ENCODE measurements at regions not wholly inside any gene's neighbourhood (a gene's known extent, or its start where the extent isn't known, plus 50 kb on each side); places are given as distances from the start of the nearest gene placed in this dataset.

GRCh38 chr13:97109841-97110492 is 112.2 kb upstream of the MBNL2 start:
- peak; percentile 46 to 77 (median 65) for DNase-seq (ENCODE audit: extremely low read depth in 1 of 11, low read depth in 9 of 11, low spot score in 4 of 11)

- no peak for DNase-seq (ENCODE audit: extremely low read depth in 1 of 11, low read depth in 9 of 11, low spot score in 4 of 11)
These were observed 111.2 kb upstream of the MBNL2 start for GRCh38 chr13:97110936-97111335.

GRCh38 chr13:97111756-97112155 is 110.4 kb upstream of the MBNL2 start:
- DNase-seq (ENCODE audit: extremely low read depth in 1 of 11, low read depth in 9 of 11, low spot score in 4 of 11) = no peak

GRCh38 chr13:97112446-97113152 is 109.5 kb upstream of the MBNL2 start:
- DNase-seq (ENCODE audit: extremely low read depth in 1 of 11, low read depth in 9 of 11, low spot score in 4 of 11) = peak in 2 of 11 donors; percentile 41 to 44

- DNase-seq (ENCODE audit: extremely low read depth in 1 of 11, low read depth in 9 of 11, low spot score in 4 of 11) = peak in 3 of 11 donors; percentile 45 to 70 (median 48)
These were observed 108.7 kb upstream of the MBNL2 start for GRCh38 chr13:97113231-97114001.

DNA sequence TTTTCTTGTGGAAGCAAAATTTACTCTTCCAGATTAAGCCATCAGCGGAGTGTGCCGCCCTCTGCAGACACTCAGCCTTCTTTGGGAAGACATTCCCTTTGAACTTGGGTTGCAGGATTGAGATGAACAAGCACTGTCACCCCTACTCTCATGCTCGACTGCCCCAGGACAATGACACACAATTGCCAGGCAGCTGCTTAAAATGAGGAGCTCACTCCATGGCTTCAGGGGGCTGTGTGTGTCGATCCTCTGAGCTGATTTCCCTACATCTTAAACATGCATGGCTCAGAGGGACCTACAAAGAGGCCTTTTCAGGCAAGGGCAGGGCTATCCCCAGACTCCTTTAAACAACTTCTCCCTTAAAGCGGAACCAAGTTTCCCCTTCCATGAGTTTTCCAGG is 107.5 kb upstream of the MBNL2 start:
- no peak for DNase-seq (ENCODE audit: extremely low read depth in 1 of 11, low read depth in 9 of 11, low spot score in 4 of 11)

DNA sequence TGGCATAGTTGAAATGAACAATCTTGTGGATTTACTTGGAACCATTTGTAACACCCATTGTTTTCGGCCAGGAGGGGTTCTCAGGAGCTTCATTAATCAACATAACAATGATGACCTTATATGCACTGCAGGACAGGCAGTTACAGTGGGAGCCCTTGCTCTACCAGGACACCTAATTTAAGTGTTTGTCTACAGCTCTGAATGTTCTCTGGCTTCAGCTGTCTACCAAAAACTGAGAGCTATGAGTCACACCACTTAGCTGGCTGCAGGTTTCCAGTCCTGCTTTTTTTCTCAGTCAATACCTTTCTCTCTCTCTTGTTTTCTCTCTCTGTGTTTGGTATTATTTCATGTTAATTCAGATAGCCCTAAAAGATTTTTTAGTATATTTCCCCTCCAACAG is 105.4 kb upstream of the MBNL2 start:
- no peak for DNase-seq (ENCODE audit: extremely low read depth in 1 of 11, low read depth in 9 of 11, low spot score in 4 of 11)

DNA sequence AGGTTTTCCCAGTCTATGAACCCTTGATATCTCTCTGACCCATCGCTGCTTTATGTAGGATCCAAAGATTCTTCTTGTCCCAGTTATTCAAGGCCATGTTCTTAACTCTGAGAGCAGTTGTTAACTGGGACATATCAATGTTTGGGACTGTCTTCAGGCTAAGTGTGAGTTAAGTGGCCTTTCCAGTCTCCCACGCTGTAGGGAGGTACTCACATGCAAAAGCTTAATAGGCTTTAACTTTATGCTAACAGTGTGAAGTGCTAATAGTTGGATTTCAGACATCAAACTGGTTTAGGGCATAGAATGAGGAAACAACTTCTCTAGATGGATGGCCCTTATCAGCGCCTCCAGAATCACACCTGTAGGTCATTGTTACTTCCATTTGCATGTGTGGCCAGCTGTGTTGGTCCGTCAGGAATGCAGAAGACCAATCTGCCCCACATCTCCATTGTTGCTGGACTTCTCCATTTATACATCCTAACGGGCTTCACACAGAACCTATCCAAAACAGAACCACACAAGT is 104.7 kb upstream of the MBNL2 start:
- no peak for DNase-seq (ENCODE audit: extremely low read depth in 1 of 11, low read depth in 9 of 11, low spot score in 4 of 11)

DNA sequence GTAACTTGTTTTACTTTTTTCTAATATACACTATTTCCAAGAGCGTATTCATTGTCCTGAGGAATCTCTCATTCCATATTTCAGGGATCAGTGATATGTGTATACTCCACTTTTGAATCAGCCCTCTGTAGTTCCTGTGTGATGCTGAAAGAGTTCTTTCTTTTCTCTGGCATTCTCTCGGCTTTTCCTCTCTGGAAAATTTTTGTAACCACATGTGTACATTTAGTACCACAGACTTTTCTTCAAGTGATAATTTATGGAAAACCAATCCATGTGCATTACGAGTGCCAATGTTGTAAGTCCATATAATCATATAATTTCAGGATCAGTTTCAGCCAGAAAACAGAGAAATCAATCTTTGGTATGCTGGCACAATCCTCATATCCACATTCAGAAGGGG is 102.2 kb upstream of the MBNL2 start:
- no peak for DNase-seq (ENCODE audit: extremely low read depth in 1 of 11, low read depth in 9 of 11, low spot score in 4 of 11)

DNA sequence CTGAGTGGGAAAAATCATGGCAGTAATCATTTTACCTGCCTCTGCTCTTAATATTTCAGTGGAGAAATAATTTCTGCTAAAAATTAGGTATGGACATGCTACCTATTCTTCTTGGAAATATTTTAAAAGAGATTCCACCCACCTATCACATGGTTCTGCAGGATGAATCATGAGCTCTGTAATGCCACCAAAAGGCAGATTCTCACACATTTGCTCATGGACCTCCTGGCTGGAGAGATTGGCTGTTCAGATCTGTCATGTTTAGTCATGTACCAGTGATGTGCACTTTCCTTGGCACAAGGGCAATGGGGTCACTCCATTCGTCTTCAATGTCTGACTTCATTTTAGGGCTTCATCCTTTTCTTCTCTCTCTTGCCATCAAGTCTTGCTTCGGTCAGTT is 101.8 kb upstream of the MBNL2 start:
- no peak for DNase-seq (ENCODE audit: extremely low read depth in 1 of 11, low read depth in 9 of 11, low spot score in 4 of 11)

GRCh38 chr13:97120976-97121375 is 101.2 kb upstream of the MBNL2 start:
- no peak for DNase-seq (ENCODE audit: extremely low read depth in 1 of 11, low read depth in 9 of 11, low spot score in 4 of 11)

DNA sequence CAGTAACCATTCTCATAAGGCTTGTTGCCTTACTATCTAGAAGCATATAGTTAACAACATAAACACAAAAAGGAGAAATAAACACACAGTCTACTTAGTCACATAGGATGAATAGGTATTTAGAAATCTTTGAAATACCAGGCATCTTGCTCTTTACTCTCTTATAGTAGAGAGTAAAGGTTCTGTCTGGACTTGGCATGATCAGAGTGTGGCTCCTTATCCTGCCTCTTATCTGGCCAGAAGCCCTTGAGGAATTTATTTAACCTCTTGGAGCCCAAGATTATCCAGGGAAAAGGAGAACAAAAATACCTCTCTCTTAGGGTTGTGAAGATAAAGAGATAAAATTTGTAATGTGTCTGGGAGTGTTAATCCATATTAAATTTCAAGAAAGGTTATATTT is 100.2 kb upstream of the MBNL2 start:
- no peak for DNase-seq (ENCODE audit: extremely low read depth in 1 of 11, low read depth in 9 of 11, low spot score in 4 of 11)

DNA sequence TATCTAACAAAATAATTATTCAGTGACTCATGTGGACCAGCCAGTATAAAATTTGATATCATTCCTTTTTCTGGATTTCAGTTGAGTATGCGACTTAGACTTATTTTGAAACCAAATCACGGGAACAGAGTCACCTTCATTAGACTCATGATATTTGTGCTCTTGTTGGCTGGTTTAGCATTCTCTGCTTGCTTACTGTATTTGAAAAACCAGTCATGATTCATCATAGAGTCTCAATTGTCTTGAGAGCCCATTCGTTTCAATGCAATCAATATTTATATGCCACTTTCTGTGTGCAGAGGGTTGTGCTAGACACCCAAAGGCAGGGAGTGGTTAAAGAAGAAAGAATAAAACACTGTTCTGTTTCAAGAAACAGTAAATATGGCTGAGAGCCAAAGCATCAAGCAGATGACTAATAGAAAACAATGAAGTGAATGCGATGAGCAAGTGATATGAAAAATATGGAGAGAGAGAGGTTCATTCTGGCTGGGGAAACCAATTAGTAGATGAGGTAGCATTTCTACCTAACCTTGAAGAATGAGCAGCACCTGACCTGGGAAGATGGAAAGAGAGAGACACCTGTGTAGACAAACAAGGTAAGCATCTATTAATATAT is 99.6 kb upstream of the MBNL2 start:
- no peak for DNase-seq (ENCODE audit: extremely low read depth in 1 of 11, low read depth in 9 of 11, low spot score in 4 of 11)

DNA sequence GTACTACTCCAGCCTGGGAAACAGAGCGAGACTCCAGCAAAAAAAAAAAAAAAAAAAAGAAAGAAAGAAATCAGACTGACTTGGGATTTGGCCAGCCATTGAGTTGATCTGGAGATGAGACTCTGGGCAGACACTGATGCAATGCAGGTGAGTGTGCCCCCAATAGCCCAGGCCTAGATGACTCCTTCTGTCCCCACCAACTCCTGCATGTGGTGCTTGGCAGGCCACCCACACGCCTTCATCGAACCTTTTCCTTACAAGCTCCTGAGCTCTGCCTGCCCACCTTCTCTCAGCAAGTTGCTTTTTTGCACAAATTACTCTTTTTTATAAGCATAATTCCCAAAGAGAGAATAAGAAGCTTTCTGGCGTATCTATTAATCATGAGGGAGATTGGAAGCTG is 97.9 kb upstream of the MBNL2 start:
- no peak for DNase-seq (ENCODE audit: extremely low read depth in 1 of 11, low read depth in 9 of 11, low spot score in 4 of 11)

DNA sequence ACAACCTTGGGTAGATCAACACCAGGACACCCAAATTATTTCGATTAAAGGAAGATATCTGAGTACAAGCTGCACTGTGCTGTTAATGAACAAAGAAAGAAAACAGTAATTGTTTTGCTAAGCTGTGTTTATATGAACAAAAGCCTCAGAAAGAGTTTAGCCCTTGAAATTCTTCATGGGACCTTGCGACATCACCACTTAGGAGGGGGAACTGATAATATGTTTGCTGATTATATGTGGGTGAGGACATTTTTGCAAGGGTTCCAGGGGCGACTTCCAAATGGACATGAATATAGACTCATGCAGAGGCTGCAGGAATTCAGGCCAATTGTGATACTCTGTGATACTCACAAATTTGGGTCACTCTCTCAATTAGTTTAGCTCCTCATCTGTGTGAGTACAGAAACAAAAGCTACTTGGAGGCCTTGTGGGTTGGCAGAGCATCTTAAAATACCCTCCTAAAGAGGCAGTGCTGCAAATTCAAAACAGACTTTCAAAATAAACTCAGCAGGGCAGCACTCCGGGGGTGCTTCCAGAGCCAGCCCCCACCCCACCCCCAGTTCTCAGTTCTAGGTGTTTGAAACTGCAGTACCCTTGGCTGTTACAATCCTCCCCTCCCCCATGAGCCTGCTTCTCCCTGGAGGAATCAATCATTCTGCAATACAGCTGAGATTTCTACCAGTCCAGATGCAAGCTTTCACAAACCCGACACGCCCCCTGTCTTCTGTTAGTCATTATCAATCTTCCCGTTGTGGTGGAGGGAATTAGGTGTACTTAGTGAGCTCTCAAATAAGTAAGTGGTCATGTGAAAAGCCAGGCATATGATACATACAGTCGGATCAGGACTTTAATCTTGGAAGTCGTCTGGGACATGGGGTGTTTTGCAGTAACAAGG is 97.0 kb upstream of the MBNL2 start:
- DNase-seq (ENCODE audit: extremely low read depth in 1 of 11, low read depth in 9 of 11, low spot score in 4 of 11) = peak in 8 of 11 donors; percentile 31 to 74 (median 47)

DNA sequence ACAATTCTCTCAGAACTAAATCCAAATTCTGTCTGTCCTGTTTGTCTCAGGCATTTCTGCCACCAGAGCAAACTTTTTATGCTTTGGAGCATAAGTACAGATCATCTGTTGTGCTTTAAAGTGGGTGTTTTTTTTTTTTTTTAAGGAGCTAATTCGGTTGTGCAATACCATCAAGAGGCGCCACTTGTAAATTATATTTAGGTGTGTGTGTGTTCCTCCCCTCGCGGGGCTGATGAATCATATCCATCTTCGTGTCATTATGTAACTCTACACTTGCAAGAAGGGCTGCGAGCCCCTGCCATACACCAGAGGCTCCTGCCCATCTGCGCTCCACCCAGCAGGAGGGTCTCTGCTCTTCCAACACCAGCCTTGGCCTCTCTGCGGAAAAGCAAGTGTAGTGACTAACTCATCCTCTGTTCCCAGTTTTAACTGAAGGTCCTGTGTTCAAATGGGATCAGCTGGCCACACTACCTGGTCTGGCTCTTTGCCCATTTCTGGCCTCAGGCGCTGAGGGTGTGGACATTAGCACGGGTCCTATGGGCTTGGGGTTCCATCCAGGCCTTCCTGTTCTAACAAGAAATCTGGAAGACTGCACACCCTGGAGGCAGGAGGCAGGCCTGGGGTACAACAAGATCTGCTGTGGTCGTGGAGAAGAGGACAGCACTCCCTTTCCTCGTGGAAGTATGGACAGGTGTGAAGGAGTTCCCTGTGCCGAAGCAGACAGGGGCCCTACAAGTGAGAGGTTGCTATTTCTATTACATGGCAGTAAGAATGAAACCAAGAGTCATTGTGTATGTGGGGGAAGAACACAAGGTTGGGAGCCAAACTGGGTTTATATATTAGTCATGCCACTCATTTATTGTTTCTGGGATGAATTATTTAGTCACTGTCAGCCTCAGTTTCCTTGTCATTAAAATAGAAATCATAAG is 96.1 kb upstream of the MBNL2 start:
- no peak for DNase-seq (ENCODE audit: extremely low read depth in 1 of 11, low read depth in 9 of 11, low spot score in 4 of 11)

- no peak for DNase-seq (ENCODE audit: extremely low read depth in 1 of 11, low read depth in 9 of 11, low spot score in 4 of 11)
These were observed 94.3 kb upstream of the MBNL2 start for GRCh38 chr13:97127842-97128241.

DNA sequence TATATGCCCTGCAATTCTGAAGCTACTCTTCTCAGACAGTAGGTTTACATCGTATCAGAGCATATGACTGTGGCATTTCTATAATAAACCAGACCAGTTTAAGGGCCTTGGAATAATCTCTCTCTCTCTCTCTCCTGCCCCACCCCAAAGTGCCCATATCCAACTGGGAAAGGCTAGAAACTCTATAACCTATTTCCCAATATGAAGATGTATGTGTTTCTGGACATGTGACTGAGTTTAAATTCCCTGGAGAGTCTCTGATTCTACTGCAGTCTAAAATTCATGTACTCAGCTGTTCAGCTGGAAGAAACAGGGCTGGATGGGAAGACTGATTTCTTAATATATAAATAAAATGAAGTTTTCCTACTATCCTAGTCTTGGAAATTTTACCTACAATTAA is 91.9 kb upstream of the MBNL2 start:
- DNase-seq (ENCODE audit: extremely low read depth in 1 of 11, low read depth in 9 of 11, low spot score in 4 of 11) = no peak
